ENCODE measurements at regions not wholly inside any gene's neighbourhood (a gene's known extent, or its start where the extent isn't known, plus 50 kb on each side); places are given as distances from the start of the nearest gene placed in this dataset.

DNA sequence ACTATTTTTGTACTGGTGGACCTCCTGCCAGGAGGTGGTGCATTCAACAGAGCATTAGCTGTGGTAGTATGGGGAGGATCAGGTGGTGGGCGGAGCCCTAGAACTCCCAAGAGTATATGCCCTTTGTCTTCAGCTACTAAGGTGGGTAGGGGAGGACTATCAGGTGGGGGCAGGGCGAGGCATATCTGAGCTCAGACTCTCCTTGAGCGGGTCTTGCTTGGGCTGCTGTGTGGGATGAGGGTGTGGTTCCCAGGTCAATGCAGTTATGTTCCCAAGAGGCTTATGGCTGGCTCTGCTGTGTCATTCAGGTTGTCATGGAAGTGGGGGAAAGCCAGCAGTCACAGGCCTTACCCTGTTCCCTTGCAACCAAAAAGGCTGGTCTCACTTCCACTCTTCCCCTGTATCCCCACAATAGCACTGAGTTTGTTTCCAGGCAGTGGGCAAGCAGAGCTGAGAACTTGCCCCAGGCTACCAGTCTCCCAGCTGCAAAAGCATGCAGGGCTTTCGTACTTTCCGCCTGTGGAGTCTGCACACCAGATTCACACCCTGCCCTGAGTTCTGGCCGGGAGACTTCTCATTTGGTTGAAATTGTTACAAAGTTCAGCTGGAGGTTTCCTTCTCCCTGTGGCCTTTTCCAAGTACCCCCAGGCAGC lies 93.7 kb upstream of the DPPA4 start:
- Histone ChIP-seq H3K9me1 (ENCODE audit: control insufficient read depth, insufficient read depth, low read length) (no peaks in the 10 kb centered on the region), H3K4me1 (replicated peaks in 1 of 2; ENCODE audit: control insufficient read depth in 2 of 2, insufficient read depth in 2 of 2, low read length in 2 of 2) (no peaks in the 10 kb centered on the region), H4K20me1 (replicated peaks; ENCODE audit: control insufficient read depth, insufficient read depth, low read length) (no peaks in the 10 kb centered on the region), H3K36me3 (ENCODE audit: control insufficient read depth, insufficient read depth, low read length) (no peaks in the 10 kb centered on the region), H3K4me2 (ENCODE audit: insufficient read depth, low read length) (no peak overlapping the region), H3K79me2 (ENCODE audit: control insufficient read depth, insufficient read depth, low read length) (no peaks in the 10 kb centered on the region), H3K4me3 (no peak overlapping the region), H2AFZ (ENCODE audit: low read depth, low read length) (no peak overlapping the region), H3K9ac (ENCODE audit: insufficient read depth in 1 of 2, low read depth in 2 of 2, low read length in 2 of 2) (no peak overlapping the region), H3K27me3 (ENCODE audit: control insufficient read depth in 2 of 2, insufficient read depth in 2 of 2, low read length in 2 of 2) (no peaks in the 10 kb centered on the region), H3K9me3 (replicated peaks; ENCODE audit: control insufficient read depth, insufficient read depth, low read depth, low read length) (no peaks in the 10 kb centered on the region), H3K27ac (ENCODE audit: extremely low read depth, low read depth, low read length) (no peak overlapping the region)
- DNase-seq (ENCODE audit: extremely low read depth in 1 of 4, low spot score in 3 of 4) (no peak), FAIRE-seq (no peak), ATAC-seq (no peak)
- intact Hi-C loops (cut with micrococcal nuclease) (no loop called here), in situ Hi-C loops (cut with MboI) (no loop called here)
- TF ChIP-seq POLR3G (IDR thresholded peaks at IDR 0.05; ENCODE audit: extremely low read depth, insufficient read length, insufficient replicate concordance) (no peak), ZBTB17 (CRISPR knock-in tag; IDR thresholded peaks at IDR 0.05) (no peak), SMARCA4 (IDR thresholded peaks at IDR 0.05) (no peak), FOXA1 (IDR thresholded peaks at IDR 0.05; ENCODE audit: borderline replicate concordance) (no peak), TGIF2 (CRISPR knock-in tag; IDR thresholded peaks at IDR 0.05) (no peak), NONO (IDR thresholded peaks at IDR 0.05; ENCODE audit: low read depth in 2 of 2, low read length in 1 of 2) (no peak), HDAC6 (IDR thresholded peaks at IDR 0.05; ENCODE audit: low read depth, low read length) (no peak), ASH1L (IDR thresholded peaks at IDR 0.05; ENCODE audit: borderline replicate concordance, low read depth, partially characterized antibody) (no peak), ZNF24 (IDR thresholded peaks at IDR 0.05) (no peak), MAFG (tag; conservative IDR thresholded peaks at IDR 0.05) (no peak), ZNF445 (CRISPR knock-in tag; IDR thresholded peaks at IDR 0.05; ENCODE audit: low read depth) (no peak), DMBX1 (CRISPR knock-in tag; IDR thresholded peaks at IDR 0.05; ENCODE audit: borderline replicate concordance) (no peak), NR4A1 (CRISPR knock-in tag; IDR thresholded peaks at IDR 0.05) (no peak), NR4A1 (tag; IDR thresholded peaks at IDR 0.05) (no peak), HNRNPK (IDR thresholded peaks at IDR 0.05; ENCODE audit: low read depth, low read length, poor library complexity, severe bottlenecking) (no peak), KLF6 (CRISPR knock-in tag; IDR thresholded peaks at IDR 0.05; ENCODE audit: borderline replicate concordance) (no peak), MBD2 (IDR thresholded peaks at IDR 0.05; ENCODE audit: borderline replicate concordance, low read depth) (no peak), EGR1 (conservative IDR thresholded peaks at IDR 0.05) (no peak), ZNF354B (CRISPR knock-in tag; IDR thresholded peaks at IDR 0.05) (no peak)
- TF ChIP-seq, protein P1, sequence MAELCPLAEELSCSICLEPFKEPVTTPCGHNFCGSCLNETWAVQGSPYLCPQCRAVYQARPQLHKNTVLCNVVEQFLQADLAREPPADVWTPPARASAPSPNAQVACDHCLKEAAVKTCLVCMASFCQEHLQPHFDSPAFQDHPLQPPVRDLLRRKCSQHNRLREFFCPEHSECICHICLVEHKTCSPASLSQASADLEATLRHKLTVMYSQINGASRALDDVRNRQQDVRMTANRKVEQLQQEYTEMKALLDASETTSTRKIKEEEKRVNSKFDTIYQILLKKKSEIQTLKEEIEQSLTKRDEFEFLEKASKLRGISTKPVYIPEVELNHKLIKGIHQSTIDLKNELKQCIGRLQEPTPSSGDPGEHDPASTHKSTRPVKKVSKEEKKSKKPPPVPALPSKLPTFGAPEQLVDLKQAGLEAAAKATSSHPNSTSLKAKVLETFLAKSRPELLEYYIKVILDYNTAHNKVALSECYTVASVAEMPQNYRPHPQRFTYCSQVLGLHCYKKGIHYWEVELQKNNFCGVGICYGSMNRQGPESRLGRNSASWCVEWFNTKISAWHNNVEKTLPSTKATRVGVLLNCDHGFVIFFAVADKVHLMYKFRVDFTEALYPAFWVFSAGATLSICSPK (IDR thresholded peaks at IDR 0.05; ENCODE audit: borderline replicate concordance), result no peak
- TF ChIP-seq, protein P2, sequence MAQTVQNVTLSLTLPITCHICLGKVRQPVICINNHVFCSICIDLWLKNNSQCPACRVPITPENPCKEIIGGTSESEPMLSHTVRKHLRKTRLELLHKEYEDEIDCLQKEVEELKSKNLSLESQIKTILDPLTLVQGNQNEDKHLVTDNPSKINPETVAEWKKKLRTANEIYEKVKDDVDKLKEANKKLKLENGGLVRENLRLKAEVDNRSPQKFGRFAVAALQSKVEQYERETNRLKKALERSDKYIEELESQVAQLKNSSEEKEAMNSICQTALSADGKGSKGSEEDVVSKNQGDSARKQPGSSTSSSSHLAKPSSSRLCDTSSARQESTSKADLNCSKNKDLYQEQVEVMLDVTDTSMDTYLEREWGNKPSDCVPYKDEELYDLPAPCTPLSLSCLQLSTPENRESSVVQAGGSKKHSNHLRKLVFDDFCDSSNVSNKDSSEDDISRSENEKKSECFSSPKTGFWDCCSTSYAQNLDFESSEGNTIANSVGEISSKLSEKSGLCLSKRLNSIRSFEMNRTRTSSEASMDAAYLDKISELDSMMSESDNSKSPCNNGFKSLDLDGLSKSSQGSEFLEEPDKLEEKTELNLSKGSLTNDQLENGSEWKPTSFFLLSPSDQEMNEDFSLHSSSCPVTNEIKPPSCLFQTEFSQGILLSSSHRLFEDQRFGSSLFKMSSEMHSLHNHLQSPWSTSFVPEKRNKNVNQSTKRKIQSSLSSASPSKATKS (CRISPR knock-in tag; IDR thresholded peaks at IDR 0.05), result no peak
- ChIA-PET POLR2A (no interaction called here), CTCF (ENCODE audit: low intra/inter-chr PET ratio) (no interaction called here)
- no TSS peak for BruUV-seq (replicated peaks)
- WGBS (ENCODE audit: insufficient coverage, low coverage, missing lambda C conversion rate), result 0% methylated on average over 6 of the region's 6 CpGs

All from K562 (cell line).